ENCODE measurements at regions not wholly inside any gene's neighbourhood (a gene's known extent, or its start where the extent isn't known, plus 50 kb on each side); places are given as distances from the start of the nearest gene placed in this dataset.
"Not testable (repeated sequence)": the region's sequence is repeated elsewhere in the genome, so short reads cannot be mapped to it uniquely, and the experiment has no call there.

- TF ChIP-seq CTCF (IDR thresholded peaks at IDR 0.05; ENCODE audit: borderline replicate concordance, extremely low read depth, low read length, poor library complexity, severe bottlenecking); EZH2 (IDR thresholded peaks at IDR 0.05; ENCODE audit: borderline replicate concordance, low read depth, low read length, severe bottlenecking): not testable (repeated sequence)
These were observed 81.0 kb upstream of the PRSS12 start for GRCh38 chr4:118433612-118434375.
